Ishikawa (cell line): ENCODE measurements at regions not wholly inside any gene's neighbourhood (a gene's known extent, or its start where the extent isn't known, plus 50 kb on each side); places are given as distances from the start of the nearest gene placed in this dataset.

Source experiments
- EGR1 ChIP-seq: IDR thresholded peaks from 2 replicates; pipeline ENCODE4 v1.6.1; 2012
- EP300 ChIP-seq: IDR thresholded peaks from 2 replicates; pipeline ENCODE4 v1.6.1; 2012; ENCODE audit warnings: borderline replicate concordance
- MAX ChIP-seq: IDR thresholded peaks from 2 replicates; pipeline ENCODE4 v1.6.1; 2012
- REST ChIP-seq: IDR thresholded peaks from 2 replicates; pipeline ENCODE4 v1.6.1; 2012; ENCODE audit warnings: low read depth, mild to moderate bottlenecking
- TAF1 ChIP-seq: IDR thresholded peaks from 2 replicates; pipeline ENCODE4 v1.6.1; 2012; ENCODE audit warnings: low read depth, mild to moderate bottlenecking

- TF ChIP-seq MAX (no peak), REST (no peak), TAF1 (no peak), EGR1 (no peak), EP300 (no peak)
Measured at GRCh38 chr4:126894963-126895362, 737.8 kb upstream of the INTU start.
